ENCODE measurements at regions not wholly inside any gene's neighbourhood (a gene's known extent, or its start where the extent isn't known, plus 50 kb on each side); places are given as distances from the start of the nearest gene placed in this dataset.

DNA sequence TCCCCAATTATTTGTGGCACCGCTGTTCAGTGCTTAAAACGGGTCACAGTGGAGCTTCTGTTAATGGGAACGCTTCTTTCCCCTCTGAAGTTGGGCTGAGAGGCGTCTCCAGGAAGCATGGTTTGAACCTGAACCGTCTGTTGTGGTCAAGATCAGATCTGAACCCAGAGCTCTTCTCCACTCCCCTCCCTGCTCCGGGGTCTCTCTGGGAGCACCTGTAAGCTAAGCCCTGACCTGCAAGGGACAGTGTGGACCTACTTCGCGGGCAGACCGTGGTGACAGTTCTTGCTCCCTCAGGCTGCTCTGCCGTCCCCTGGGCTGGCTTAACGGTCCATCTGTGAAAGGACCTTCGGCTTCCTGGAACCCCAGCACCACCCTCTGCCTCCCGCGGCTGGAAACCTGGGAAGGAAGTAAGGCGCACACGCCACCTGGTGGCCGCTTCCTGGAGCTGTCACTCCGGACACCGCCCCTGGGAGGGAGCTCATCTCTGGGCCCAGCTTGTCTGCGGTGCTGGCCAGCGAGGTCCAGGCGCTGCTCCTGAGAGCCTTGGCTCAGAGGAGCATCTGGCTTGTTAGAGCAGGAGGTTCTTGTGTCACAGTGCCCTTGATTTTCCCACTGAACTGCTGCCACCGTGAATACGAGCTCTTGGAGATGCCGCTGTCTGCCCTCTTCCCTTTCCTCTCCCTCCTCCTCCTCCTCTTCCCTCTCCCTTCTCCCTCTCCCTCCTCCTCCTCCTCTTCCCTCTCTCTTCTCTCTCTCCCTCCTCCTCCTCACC lies 518.5 kb upstream of the EEF2KMT start:
- TF ChIP-seq POLR2A (IDR thresholded peaks at IDR 0.05) (no peak), CTCF (IDR thresholded peaks at IDR 0.05) (peak in 1 of 4 experiments; percentile 27)

Measured in uterus (tissue), 2 donors.